ENCODE measurements at regions not wholly inside any gene's neighbourhood (a gene's known extent, or its start where the extent isn't known, plus 50 kb on each side); places are given as distances from the start of the nearest gene placed in this dataset.
"Not testable (repeated sequence)": the region's sequence is repeated elsewhere in the genome, so short reads cannot be mapped to it uniquely, and the experiment has no call there.

GRCh38 chr5:106780355-106780754 is 890.4 kb downstream of the EFNA5 start:
- 93% methylated on average over 2 of the region's 2 CpGs for WGBS (ENCODE audit: low lambda C conversion rate, missing lambda C conversion rate)
- no peak for DNase-seq (ENCODE audit: low spot score)
- H4K20me1 ChIP-seq (ENCODE audit: insufficient read depth, poor library complexity, severe bottlenecking): no peaks in the 10 kb centered on the region
- no peak overlapping the region for H3K27ac ChIP-seq
- H3K79me2 ChIP-seq: no peaks in the 10 kb centered on the region
- no peak overlapping the region for H2AFZ ChIP-seq
- H3K9me3 ChIP-seq (ENCODE audit: low read depth): no peaks in the 10 kb centered on the region
- no peaks in the 10 kb centered on the region for H3K9me2 ChIP-seq (replicated peaks; ENCODE audit: insufficient read depth)
- H3K36me3 ChIP-seq (replicated peaks; ENCODE audit: insufficient read depth, low read depth): no peaks in the 10 kb centered on the region
- no peak overlapping the region for H3K4me2 ChIP-seq
- TF ChIP-seq EZH2 (IDR thresholded peaks at IDR 0.05; ENCODE audit: borderline replicate concordance) (no peak), CTCF (IDR thresholded peaks at IDR 0.05; ENCODE audit: poor library complexity) (no peak), EZH2phosphoT487 (IDR thresholded peaks at IDR 0.05; ENCODE audit: low read depth, severe bottlenecking, unreplicated experiment) (no peak)
- H3K27me3 ChIP-seq: no peaks in the 10 kb centered on the region
- H3K4me1 ChIP-seq (ENCODE audit: insufficient read depth): no peaks in the 10 kb centered on the region
- H3K4me3 ChIP-seq: no peak overlapping the region

DNA sequence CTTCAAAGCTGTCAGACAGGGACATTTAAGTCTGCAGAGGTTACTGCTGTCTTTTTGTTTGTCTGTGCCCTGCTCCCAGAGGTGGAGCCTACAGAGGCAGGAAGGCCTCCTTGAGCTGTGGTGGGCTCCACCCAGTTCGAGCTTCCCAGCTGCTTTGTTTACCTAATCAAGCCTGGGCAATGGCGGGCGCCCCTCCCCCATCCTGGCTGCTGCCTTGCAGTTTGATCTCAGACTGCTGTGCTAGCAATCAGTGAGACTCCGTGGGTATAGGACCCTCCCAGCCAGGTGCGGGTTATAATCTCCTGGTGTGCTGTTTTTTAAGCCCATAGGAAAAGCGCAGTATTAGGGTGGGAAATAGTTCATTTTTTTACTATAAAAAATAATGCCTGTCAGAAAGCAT is 894.2 kb downstream of the EFNA5 start:
- H4K20me1 ChIP-seq (ENCODE audit: insufficient read depth, poor library complexity, severe bottlenecking); H3K79me2 ChIP-seq: not testable (repeated sequence)

DNA sequence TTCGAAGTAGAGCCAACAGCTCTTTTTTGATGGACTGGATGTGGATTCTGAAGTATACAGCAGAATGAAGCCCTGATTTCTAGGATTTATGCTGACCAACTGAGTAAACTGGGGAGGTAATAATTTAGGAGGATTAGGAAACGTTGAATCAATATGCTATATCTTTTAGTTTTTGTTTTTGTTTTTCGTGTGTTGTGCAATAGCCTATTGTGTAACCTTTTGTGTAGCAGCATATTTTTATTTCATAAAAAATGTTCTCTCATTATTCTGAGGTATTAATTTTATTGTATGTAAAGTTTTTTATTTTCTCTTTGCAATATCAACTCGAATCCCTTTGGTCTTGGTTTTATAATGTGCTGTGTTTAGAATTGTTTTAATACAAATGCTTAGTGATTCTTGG is 902.3 kb downstream of the EFNA5 start:
- H3K27ac ChIP-seq: no peak overlapping the region
- TF ChIP-seq CTCF (IDR thresholded peaks at IDR 0.05; ENCODE audit: poor library complexity) (no peak), EZH2phosphoT487 (IDR thresholded peaks at IDR 0.05; ENCODE audit: low read depth, severe bottlenecking, unreplicated experiment) (no peak), EZH2 (IDR thresholded peaks at IDR 0.05; ENCODE audit: borderline replicate concordance) (no peak)
- H4K20me1 ChIP-seq (ENCODE audit: insufficient read depth, poor library complexity, severe bottlenecking): no peaks in the 10 kb centered on the region
- no peak overlapping the region for H3K4me2 ChIP-seq
- no peaks in the 10 kb centered on the region for H3K36me3 ChIP-seq (replicated peaks; ENCODE audit: insufficient read depth, low read depth)
- H3K79me2 ChIP-seq: no peaks in the 10 kb centered on the region
- H3K9me3 ChIP-seq (ENCODE audit: low read depth): no peaks in the 10 kb centered on the region
- no peaks in the 10 kb centered on the region for H3K9me2 ChIP-seq (replicated peaks; ENCODE audit: insufficient read depth)
- H3K27me3 ChIP-seq: no peaks in the 10 kb centered on the region
- no peak overlapping the region for H2AFZ ChIP-seq
- H3K4me3 ChIP-seq: no peak overlapping the region
- 94% methylated on average over 4 of the region's 4 CpGs for WGBS (ENCODE audit: low lambda C conversion rate, missing lambda C conversion rate)
- H3K4me1 ChIP-seq (ENCODE audit: insufficient read depth): no peaks in the 10 kb centered on the region
- no peak for DNase-seq (ENCODE audit: low spot score)

More for the DNA sequence above, 894.2 kb downstream of the EFNA5 start:
- not testable (repeated sequence) for H3K27me3 ChIP-seq; H3K36me3 ChIP-seq (replicated peaks; ENCODE audit: insufficient read depth, low read depth); H3K9me2 ChIP-seq (replicated peaks; ENCODE audit: insufficient read depth); H3K4me1 ChIP-seq (ENCODE audit: insufficient read depth); H2AFZ ChIP-seq; H3K9me3 ChIP-seq (ENCODE audit: low read depth); DNase-seq (ENCODE audit: low spot score); H3K4me2 ChIP-seq; H3K27ac ChIP-seq; H3K4me3 ChIP-seq
- WGBS (ENCODE audit: low lambda C conversion rate, missing lambda C conversion rate): 91% methylated on average over 6 of the region's 6 CpGs

GRCh38 chr5:106766916-106767315 is 903.8 kb downstream of the EFNA5 start:
- TF ChIP-seq EZH2phosphoT487 (IDR thresholded peaks at IDR 0.05; ENCODE audit: low read depth, severe bottlenecking, unreplicated experiment): no peak
- TF ChIP-seq CTCF (IDR thresholded peaks at IDR 0.05; ENCODE audit: poor library complexity): no peak
- no peak for TF ChIP-seq EZH2 (IDR thresholded peaks at IDR 0.05; ENCODE audit: borderline replicate concordance)
- Histone ChIP-seq H2AFZ (no peak overlapping the region), H3K36me3 (replicated peaks; ENCODE audit: insufficient read depth, low read depth) (no peaks in the 10 kb centered on the region), H3K79me2 (no peaks in the 10 kb centered on the region), H3K4me2 (no peak overlapping the region), H3K27me3 (no peaks in the 10 kb centered on the region), H3K9me3 (ENCODE audit: low read depth) (no peaks in the 10 kb centered on the region), H3K9me2 (replicated peaks; ENCODE audit: insufficient read depth) (no peaks in the 10 kb centered on the region), H4K20me1 (ENCODE audit: insufficient read depth, poor library complexity, severe bottlenecking) (no peaks in the 10 kb centered on the region), H3K4me1 (ENCODE audit: insufficient read depth) (no peaks in the 10 kb centered on the region), H3K27ac (no peak overlapping the region), H3K4me3 (no peak overlapping the region)
- WGBS (ENCODE audit: low lambda C conversion rate, missing lambda C conversion rate): 60% methylated on average over 2 of the region's 2 CpGs
- no peak for DNase-seq (ENCODE audit: low spot score)
